AG04449 (cell line): ENCODE measurements at regions not wholly inside any gene's neighbourhood (a gene's known extent, or its start where the extent isn't known, plus 50 kb on each side); places are given as distances from the start of the nearest gene placed in this dataset.
A peak's percentile ranks its signal among the peaks of the same experiment; 100 is the strongest.
"Not testable (repeated sequence)": the region's sequence is repeated elsewhere in the genome, so short reads cannot be mapped to it uniquely, and the experiment has no call there.

ENCODE experiments used
- CTCF ChIA-PET: fragments of 350-600 bp; formaldehyde crosslinking; extraction: SDS; loops from one replicate; lab custom pipeline; 2021; ENCODE audit warnings: antibody characterized with exemption; lab: Yijun Ruan, JAX
- POLR2A ChIA-PET: fragments of 400-600, 350-600 bp; formaldehyde crosslinking; extraction: SDS; loops from one replicate; lab custom pipeline; 2020; ENCODE audit warnings: antibody characterized with exemption, inconsistent platforms; lab: Yijun Ruan, JAX
- DNase-seq: peaks from one replicate; pipeline ENCODE4 v3.0.0-alpha.2; 2010; ENCODE audit warnings: low read depth, low spot score
- H3K4me3 ChIP-seq: 2 replicates; pipeline ENCODE4 v1.5.1; 2011; ENCODE audit warnings: low read depth, mild to moderate bottlenecking, control low read depth, low read length
- CTCF ChIP-seq: IDR thresholded peaks from one replicate; pipeline ENCODE4 v1.5.1; 2011; ENCODE audit warnings: mild to moderate bottlenecking, moderate library complexity, low read length, control low read depth, inconsistent platforms; ENCODE audit not compliant: insufficient read depth; ENCODE audit errors: missing control alignments

- no peak for TF ChIP-seq CTCF
- H3K4me3 ChIP-seq: no peak overlapping the region
- CTCF ChIA-PET: no interaction called here
- peak; percentile 17 for DNase-seq
- POLR2A ChIA-PET: no interaction called here
These were observed 2052.0 kb upstream of the C9orf72 start for GRCh38 chr9:29625292-29625731.

- no peak overlapping the region for H3K4me3 ChIP-seq
- TF ChIP-seq CTCF: no peak
- POLR2A ChIA-PET: no interaction called here
- no peak for DNase-seq
- CTCF ChIA-PET: no interaction called here
These were observed 2052.7 kb upstream of the C9orf72 start for GRCh38 chr9:29625931-29626330.

GRCh38 chr9:29628856-29629255 lies 2055.6 kb upstream of the C9orf72 start:
- CTCF ChIA-PET, DNase-seq, H3K4me3 ChIP-seq, POLR2A ChIA-PET: not testable (repeated sequence)

- no peak for DNase-seq
- POLR2A ChIA-PET: no interaction called here
- CTCF ChIA-PET: no interaction called here
- H3K4me3 ChIP-seq: no peak overlapping the region
- no peak for TF ChIP-seq CTCF
These were observed 2064.4 kb upstream of the C9orf72 start for GRCh38 chr9:29637471-29638237.

- ChIA-PET CTCF (no interaction called here), POLR2A (no interaction called here)
- no peak for DNase-seq
- TF ChIP-seq CTCF: no peak
- H3K4me3 ChIP-seq: no peak overlapping the region
These were observed 2067.2 kb upstream of the C9orf72 start for GRCh38 chr9:29640507-29640906.

GRCh38 chr9:29644514-29644913 lies 2071.2 kb upstream of the C9orf72 start:
- DNase-seq: no peak
- H3K4me3 ChIP-seq: no peak overlapping the region
- POLR2A ChIA-PET: no interaction called here
- CTCF ChIA-PET: no interaction called here
- no peak for TF ChIP-seq CTCF

- no peak for DNase-seq
- TF ChIP-seq CTCF: no peak
- POLR2A ChIA-PET: no interaction called here
- CTCF ChIA-PET: no interaction called here
- H3K4me3 ChIP-seq: no peak overlapping the region
These were observed 2074.2 kb upstream of the C9orf72 start for GRCh38 chr9:29647451-29647850.
